ENCODE measurements at regions not wholly inside any gene's neighbourhood (a gene's known extent, or its start where the extent isn't known, plus 50 kb on each side); places are given as distances from the start of the nearest gene placed in this dataset.
A peak's percentile ranks its signal among the peaks of the same experiment; 100 is the strongest.

DNA sequence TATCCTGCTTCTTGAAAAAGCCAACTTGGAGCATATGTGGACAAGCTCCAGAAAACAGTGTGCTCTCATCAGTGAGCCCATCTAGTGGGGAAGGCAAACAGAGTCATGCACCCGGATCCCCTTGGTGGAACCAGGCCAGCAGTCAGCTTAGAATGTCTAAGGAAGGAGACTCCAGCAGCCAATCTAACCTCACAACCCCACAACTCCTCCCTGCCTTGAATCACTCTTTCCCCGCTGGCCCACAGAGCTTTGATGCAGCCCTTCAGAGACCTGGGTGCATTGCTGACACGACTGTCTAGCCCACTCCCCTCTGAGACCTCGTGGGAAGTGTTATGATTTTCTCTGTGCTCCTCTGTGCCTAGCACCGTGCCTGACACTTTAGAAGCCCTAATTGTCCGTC is 623.7 kb downstream of the BNC2 start:
- no peak for DNase-seq

DNA sequence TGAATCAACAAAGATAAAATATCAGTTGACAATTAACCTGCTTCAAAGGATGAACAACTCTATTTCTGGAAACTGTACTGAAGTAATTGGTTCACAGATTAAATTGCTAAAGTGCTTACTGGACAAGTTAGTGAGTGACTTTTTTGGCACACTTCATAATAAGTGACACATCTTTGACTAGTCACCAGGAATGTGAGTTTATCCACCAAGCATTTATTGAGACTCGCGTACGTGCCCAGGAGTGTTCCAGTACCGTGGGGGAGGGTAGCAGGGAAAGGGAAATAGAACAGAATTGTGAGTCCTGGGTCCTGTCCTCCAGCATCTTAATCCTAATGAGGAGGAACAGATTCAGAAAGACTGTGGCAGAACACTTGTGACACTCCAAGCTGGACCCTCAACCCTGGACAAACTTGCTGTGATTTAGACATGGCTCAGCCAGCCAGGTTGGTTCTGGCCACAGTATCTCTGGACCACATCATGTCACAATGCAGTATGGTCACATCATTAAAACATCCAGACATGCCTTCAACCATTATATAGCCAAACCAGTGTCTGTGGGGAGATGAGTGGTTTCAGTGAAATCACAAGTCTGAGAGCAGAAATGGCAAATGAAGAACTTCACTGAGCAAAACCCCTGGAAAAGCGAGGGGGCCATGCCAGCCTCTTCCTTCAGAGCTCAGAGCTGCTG is 623.1 kb downstream of the BNC2 start:
- DNase-seq, result no peak

DNA sequence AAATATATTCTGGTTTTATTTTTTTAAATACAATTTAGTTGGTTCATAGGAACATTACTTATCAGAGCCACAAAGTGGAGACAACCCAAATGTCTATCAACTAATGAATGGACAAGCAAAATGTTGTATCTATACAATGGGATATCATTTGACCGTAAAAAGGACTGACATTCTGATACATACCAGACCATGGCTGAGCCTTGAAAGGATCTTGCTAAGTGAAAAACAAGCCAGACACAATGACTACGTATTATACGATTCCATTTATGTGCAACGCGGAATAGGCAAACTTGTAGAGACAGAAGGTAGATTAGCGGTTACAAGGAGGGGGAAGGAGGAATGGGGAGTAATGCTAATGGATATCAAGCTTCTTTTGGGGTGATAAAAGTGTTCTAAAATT is 621.6 kb downstream of the BNC2 start:
- DNase-seq, result no peak

DNA sequence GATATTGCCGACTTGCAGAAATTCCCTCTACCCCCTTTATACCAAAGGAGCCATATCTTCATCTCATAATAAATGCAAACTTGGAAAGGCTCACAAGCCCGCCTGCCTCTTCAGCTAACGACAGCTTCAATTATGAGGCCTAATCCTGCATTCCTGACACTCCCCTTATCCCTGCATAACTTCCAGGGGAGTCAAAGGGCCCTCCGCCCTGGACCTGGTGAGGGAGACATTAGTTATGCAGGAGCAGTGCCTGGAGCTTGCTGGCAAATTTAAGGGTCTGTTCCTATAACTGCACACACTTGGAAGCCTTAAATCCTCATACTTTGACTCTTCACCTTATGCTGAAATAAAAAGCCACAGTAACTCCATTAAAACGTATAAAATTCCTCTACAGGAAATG is 617.9 kb downstream of the BNC2 start:
- no peak for DNase-seq

DNA sequence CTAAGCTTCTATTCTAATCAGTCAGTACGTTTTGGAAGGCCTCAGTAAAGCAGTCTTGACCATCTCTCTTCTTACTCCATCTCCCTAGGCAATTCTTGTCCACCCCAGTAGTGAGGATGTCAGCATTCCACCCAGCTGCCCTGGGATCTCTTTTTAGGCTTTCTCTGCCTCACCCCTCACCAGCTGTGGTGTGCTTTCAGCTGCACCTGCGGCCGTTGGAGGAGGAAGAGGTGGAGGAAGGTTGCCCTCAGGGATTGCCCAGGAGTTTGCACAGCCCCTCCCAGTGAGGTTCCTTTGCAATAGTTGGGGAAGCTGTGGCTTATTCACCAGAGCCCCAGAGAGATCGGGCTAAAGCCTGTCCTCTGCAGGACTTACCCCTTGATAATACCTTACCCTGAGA is 615.8 kb downstream of the BNC2 start:
- DNase-seq, result no peak

DNA sequence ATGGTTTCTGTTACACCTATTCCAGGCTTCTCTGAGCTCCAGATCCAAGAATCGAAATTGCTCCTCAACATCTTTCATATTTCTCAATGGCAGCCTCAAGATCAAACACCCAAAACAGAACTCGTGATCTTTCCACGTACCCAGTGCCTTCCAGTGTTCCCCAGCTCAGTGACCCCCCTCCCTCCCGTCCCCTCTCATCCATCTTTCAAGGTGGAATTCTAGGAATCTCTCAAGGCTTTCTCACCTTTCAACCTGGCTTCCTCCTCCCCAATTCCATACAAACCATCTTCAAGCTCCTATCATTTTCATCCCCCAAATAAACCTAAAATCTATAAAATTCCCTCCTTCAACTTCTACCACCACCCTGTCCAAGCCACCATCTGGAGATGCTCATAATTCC is 615.3 kb downstream of the BNC2 start:
- DNase-seq, result no peak

DNA sequence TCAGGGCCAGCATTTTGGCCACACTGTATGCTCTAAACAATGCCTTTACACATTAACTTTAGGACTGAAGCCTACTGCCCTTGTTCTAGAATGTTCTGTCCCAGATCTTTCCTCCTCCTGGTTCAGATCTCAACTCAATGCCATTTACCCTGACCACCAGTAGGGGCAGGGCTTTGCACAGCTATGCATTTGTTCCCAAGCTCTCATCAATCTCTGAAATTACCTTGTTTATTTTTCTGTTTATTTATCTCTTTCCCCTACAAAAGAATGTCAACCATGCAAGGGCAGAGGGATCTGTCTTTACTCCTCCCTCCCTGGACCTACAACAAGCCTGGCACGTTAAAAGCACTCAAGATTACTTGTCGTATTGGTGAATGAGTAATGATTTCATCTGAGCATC is 612.9 kb downstream of the BNC2 start:
- no peak for DNase-seq

DNA sequence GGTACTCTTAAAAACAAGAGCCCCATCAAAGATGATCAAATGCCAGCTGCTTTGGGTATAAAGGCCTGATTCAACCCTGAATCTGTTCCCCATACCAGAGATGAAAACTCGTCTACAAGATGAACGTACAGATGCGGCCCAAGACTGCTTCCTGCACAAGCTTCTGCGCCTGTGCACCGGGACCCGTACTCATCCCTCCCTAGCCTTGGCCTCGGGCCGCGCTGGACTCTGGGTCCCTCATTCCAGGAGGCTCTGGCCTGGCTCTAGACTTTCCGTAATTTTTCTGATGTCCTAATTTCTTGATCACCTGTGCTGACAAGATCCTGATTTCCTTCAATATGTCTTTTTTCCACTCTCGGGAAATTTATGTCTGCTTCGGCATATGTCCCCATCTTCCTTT is 612.3 kb downstream of the BNC2 start:
- no peak for DNase-seq

DNA sequence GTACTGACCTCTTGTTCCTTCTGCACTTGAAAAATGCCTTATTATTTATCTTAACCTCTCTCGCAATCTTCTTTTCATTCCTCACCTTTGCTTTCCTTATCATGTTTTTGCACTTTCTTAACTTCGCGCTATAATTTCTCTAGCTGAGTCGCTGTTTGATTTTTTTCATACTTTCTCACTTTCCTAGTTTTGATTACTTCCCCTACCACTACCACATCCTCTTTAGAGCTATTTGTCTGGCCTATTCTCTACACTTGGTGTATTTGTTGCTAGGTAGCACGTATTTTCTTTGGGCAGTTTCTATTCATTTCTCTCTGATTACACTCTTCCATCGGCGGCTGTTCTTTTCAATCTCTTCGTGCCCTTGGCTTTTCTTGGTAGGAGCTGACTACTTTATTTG is 611.8 kb downstream of the BNC2 start:
- peak in 1 of 5 experiments; percentile 13 for DNase-seq

DNA sequence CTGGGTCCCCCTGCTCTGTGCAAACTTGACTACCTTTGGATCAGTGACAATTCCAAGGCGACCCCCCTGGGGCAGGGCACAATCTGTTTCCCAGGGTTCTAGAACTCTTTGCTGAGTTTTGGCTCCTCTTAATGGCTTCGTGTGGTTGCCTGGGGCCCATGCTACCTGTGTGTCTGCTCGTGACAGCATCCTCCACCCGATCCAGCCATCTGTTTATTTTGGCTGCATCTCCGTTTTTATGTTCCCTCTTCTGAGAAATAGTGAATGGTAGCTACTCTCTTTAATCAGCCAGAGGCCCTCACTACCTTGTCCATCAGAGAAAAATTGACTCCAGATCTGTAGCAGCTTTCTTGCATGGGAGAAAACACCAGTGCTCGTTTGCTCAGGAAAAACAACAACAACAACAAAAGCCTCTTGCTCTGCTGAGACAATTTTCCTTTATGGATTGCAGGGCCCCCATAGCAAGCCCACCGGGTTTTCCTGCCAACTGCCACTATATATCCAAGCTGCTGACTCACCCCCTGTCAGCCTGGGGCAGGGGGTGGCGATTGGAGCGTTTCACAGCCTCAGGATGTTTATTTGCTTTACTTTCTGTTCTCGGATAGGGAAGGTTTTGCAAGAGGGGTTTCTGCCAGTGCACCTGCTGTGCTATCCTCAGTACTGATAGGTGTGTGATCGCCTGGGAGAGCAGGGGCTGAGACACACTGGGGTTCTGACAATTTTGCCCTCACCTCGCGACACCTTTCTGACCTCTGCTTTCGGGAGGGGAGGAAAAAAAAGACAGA is 607.8 kb downstream of the BNC2 start:
- no peak for DNase-seq

DNA sequence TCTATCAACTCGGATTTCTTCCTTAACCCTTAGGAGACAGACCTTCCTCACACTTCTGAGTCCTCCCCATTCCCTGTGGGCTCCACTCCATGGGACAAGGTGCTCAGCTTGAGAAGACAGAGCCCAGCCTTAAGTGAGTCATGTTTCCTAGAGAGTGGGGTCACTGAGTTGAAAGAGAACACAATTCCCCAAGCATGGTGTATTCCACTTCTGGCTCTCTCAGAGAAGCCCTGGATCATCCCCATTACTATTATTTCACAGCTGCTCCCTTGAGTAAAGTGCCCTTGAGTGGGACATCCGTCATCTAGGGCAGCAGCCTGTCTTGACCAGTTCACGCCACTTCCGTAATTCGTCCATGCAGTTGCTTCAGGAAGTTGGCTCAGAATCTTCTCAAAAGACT is 604.8 kb downstream of the BNC2 start:
- DNase-seq, result no peak

DNA sequence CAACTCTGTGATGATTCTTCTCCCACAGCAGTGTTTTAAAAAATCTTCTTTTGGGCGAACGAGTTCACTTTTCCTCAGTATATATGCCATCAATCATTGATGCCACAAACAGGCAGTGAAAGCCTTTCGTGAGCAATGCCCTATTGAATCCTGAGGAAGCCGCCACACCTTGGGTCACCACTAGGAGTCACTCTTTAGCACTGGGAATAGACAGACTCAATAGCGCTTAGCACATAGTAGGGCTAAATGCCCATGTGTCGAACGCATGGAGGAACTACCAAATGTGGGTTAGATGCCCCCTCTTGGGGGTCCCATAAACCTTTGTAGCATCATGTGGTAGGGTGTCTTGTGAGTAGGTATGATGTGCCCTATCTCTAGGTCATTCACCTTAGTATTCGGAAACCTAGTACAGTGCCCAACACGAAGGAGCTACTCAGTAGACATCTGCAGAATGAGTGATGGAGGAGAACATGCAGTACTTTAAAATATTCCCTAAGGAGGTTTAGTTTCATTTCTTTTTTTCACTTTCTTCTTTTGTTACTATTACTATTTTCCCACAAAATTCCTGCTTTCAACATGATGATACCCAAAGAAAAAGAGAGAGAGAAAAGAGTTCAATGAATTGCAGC is 603.7 kb downstream of the BNC2 start:
- no peak for DNase-seq

DNA sequence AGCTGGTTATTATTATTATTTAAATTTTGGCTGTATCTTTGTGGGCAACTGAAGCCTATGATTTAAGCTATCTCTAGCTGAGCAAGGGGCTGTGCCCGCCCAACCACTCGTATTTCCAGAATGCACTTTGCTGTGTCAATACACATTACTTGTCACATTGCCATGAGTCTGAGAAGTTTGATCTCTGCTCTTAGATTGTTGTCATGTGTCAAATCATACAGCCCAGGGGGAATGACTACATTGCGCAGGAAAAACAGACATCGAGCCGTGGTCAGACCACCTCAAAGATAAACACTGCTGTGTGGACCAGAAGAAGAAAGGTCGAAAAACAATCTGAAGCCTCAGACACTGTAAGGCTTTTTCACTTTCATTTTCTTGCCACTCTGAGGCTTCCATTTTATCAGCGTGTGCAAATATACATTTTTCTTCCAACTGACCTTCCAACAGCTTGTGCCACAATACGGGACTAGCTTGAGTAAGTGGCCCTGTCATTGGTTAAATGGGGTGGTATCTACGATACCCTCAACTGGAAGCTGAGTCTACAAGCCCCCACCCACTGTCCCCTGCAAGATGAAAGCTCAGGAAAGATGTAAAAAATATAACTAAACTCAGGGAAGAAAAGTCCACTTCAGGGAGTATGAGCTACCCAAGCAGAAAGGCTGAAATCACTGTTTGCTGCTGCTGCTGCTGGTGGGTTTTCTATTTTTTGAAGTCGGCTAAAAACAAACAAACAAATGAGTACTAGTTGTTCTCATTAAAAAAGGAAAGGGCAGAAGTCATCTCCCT is 603.0 kb downstream of the BNC2 start:
- DNase-seq, result no peak

DNA sequence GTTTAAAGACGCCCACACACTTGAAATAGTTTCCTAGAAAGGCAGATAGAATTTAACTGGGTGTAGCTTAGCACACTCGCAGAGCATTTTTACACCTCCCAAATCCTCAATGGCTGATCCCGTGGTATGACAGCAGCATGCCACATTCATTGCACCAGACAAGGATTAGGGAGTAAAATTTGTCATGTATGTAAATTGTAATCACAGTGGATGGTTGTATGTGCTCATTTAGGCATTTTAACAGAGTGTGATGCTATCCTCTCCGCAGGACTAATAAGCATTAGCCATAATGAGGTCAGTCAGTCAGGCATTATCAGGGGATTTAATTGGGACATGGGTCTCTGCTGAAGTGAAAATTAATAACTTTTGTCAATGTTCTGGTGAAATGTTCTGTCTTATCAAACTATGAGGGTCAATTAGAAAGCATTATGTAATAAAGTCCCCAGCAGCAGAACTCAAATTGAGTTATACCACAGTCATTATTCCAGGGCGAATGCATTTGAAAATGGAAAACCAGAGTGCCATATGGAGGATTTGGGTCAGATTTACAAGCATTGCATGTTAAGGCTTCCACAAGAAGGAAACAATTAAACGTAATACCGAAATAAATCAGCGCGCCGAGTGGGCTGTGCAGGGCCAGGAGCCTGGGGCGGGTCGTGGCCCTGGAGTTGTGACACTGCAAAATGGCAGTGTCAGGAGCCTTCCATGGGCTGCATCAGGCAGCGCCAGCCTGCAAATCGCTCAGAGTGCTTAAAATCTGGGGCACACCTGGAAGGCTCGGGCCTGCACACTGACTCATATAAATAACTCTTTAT is 602.2 kb downstream of the BNC2 start:
- no peak for DNase-seq

DNA sequence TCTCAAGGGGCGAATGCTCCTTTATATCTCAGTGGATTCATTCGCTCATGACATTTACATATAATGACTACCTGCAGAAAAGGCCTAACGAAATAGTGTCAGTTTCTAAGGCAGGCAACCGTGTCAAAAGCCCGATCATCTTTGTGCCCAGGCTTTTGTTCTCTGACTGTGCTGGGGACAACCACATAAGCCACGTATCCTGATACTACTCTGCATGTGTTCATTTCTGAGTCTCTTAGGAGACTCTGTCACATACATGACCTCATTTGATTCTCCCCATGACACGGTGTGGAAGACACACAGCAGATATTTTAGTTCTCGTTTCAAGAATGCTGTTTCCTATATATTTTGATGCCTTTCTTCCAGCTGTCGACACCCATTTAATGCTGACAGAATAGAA is 598.5 kb downstream of the BNC2 start:
- no peak for DNase-seq

DNA sequence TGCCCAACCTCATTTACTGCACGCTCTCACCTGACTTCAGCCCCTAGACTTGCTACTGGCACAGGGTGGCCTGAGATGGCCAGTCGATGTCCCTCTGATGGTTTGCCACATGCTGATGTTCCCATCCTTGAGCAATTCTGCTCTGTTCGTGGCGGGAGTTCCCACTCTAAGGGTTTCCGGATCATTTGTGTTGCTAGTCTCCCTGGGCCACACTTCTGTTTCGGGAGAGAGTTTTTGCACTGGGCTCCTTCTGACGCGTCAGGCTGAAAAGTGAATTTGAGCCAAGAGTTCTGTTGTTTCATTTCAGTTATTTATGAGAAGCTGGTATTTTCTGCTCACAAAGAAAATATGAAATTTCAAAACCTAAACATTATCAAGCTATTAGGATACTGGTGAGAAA is 597.7 kb downstream of the BNC2 start:
- no peak for DNase-seq

DNA sequence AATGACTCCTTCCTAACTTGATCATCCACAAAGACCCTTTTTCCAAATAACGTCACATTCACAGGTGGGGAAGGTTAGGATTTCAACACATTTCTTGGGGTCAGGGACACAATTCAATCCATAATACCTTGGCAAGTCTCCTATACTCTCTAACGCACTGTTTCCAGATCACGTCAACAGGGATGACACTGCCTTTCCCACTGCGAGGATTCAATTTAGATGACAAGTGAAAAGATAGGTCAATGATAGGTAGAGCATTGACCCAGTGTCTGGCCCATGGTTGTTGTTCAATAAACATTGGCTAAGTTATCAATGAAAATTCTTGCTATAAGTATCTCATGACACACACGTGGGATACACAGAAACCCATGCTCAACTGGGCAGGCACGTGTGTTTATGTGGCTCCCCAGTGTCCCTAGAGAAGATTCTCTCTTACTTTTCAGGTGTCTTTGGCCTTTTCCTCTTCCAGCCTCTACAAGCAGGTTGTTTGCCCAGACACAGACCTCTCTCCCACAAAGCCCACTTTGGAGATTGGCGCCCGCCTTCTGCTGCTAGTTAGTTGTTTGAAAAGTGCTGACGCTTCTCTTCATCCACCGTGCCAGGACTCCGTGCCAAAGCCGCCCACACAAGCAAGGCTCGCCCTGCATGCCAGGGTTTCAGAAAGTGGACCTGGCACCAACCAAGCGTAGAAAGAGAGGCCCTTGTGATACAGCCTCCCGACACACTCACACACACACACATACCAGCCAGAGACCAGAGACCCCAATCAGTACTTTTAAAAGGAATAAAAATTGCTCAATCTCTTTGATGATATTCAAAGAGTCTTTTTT is 594.5 kb downstream of the BNC2 start:
- no peak for DNase-seq

DNA sequence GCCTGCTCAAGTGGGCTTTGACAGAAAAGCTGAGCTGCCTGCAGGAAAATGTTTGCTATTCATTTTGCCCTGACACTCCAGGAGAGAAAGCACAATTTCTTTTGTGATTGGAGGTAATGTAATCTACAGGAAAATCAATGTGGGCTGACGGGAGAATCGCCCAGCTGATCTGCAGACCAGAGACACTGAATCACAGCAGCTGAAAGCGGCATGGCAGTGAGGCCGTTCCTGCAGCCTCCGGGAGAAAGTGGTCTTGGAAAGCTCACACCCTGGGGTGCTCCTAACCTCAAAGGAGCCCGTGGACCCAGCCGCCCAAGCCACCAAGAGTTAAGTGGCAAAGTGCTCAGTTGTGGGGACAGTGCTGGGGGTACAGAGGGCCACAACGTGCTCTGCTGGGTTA is 593.6 kb downstream of the BNC2 start:
- DNase-seq, result no peak

DNA sequence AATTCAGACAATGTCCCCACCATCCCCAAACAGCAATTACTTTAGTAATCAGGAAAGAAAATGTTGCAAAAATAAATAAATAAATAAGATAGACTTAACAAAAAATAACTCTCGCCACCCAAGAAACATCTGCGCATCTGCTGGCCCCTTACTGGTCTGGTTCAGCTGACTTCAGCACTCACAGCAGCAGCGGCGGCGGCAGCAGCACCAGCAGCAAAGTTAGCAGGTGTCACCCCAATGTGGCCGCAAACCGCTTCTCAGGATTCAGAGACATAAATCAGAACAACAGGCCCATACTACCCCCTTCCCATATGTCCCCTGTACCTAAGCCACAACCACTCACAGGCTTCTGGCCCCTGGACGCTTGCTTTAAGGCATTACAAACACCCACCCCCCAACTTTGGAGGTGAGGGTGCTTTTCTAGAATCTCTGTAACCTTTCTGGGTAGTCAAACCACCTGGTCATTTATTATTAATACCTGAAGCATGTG is 593.0 kb downstream of the BNC2 start:
- DNase-seq, result no peak

DNA sequence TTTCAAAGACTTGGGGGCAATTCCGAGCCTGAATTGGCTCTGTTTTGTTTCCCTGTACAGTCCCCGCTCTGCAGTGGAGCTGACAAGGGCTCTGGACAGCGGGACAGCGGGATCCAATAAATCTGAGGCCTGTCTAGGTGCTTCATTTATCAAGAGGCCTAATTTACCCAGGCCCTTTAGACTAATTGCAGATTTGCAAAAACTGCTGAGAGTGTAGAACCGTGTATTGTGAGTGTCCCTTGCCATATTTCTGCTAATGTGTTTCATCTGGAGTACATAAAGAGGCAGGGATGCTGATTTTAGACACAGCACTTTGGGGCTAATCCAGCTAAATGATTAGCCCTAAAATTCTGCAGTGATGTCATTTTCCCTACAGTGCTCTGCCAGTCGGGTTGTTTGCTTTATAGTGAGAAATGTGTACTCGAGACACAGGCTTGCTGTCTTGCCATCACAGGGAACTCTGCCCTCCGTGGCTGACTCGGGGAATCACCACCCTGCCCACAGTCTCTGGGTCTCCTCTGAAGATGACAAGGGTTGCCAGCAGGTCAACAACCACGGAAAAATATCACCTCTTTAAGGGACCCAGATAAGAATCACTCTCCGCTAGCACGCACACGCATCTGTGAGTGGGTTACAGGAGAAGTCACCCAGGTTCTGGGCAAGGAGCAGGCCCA is 592.0 kb downstream of the BNC2 start:
- no peak for DNase-seq

DNA sequence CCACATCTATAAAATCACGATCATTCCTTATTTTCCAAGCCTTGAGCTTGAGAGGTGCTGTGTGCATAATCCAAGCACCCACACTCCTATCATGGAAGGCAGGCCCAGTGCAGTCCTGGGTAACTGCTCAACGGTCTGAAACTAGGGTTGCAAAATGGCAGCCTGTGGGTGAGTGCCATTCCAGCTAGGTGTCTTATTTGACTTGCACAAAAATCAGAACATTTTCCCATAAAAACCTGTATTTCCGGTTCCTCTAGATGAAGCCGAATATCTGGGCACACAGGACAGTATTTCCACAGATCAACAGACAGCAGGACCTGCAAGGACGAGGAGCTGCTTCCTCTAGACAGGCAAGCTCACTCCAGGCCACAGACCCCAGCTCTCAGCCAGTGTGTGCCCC is 588.8 kb downstream of the BNC2 start:
- no peak for DNase-seq
